Mucosa of descending colon (tissue), 3 donors: ENCODE measurements at regions not wholly inside any gene's neighbourhood (a gene's known extent, or its start where the extent isn't known, plus 50 kb on each side); places are given as distances from the start of the nearest gene placed in this dataset.

ENCODE experiments used
- ATAC-seq: fragments of 200-7000 bp; cut with Tn5 transposase; one replicate; pipeline ENCODE4 v1.9.1; 2020; ENCODE audit warnings: mild to moderate bottlenecking, moderate library complexity
- DNase-seq, 3 donors: peaks; one replicate each; pipeline ENCODE4 v3.0.0-alpha.2; 2020
- H3K36me3 ChIP-seq: fragments of 200-600 bp; one replicate; pipeline ENCODE4 v1.8.0; 2021; ENCODE audit warnings: low read depth, mild to moderate bottlenecking
- H3K4me1 ChIP-seq: fragments of 200-600 bp; one replicate; pipeline ENCODE4 v1.8.0; 2021; ENCODE audit warnings: low read depth, mild to moderate bottlenecking
- H3K4me3 ChIP-seq: fragments of 200-600 bp; one replicate; pipeline ENCODE4 v1.8.0; 2021; ENCODE audit warnings: mild to moderate bottlenecking
- H3K9me3 ChIP-seq: fragments of 200-600 bp; one replicate; pipeline ENCODE4 v1.8.0; 2021; ENCODE audit warnings: mild to moderate bottlenecking
- intact Hi-C, 2 donors: fragments of 100-400 bp; cut with DNase I in 1 of 2; cut with micrococcal nuclease in 1 of 2; formaldehyde crosslinking; loops; one replicate each; pipeline versions ENCODE4 v1.11.0 to v1.11.1; 2022; cut with DNase I, micrococcal nuclease
- TF ChIP-seq, protein P1 (sequence below): fragments of 200-600 bp; IDR thresholded peaks from one replicate; pipeline ENCODE4 v1.8.0; 2022; ENCODE audit warnings: antibody characterized with exemption, mild to moderate bottlenecking
- donor health status: DM: no; HTN: no; CAD: no; lungs with moderate emphysema.
- donor health status: DM: no; HTN: no; CAD: no.
- donor health status: DM: no; HTN: yes; CAD: no.

DNA sequence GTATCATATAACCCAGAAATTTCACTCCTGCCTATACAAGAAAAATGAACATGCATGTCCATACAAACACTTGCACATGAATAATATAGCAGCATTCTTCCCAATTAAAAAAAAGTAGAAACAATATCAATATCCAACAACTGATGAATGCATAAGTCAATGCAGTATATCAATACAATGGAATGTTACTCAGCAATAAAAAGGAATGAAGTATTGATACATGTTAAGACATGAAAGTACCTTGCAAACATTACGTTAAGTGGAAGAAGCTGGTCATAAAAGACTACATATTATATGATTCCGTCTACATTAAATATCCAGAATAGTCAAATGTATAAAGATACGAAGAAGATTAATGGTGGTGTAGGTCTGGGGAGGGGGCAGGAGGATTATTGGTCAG, 73.9 kb upstream of the DRD2 start:
- Histone ChIP-seq H3K4me1 (no peaks in the 10 kb centered on the region), H3K9me3 (no peaks in the 10 kb centered on the region), H3K4me3 (no peak overlapping the region), H3K36me3 (no peaks in the 10 kb centered on the region)
- TF ChIP-seq, protein P1, sequence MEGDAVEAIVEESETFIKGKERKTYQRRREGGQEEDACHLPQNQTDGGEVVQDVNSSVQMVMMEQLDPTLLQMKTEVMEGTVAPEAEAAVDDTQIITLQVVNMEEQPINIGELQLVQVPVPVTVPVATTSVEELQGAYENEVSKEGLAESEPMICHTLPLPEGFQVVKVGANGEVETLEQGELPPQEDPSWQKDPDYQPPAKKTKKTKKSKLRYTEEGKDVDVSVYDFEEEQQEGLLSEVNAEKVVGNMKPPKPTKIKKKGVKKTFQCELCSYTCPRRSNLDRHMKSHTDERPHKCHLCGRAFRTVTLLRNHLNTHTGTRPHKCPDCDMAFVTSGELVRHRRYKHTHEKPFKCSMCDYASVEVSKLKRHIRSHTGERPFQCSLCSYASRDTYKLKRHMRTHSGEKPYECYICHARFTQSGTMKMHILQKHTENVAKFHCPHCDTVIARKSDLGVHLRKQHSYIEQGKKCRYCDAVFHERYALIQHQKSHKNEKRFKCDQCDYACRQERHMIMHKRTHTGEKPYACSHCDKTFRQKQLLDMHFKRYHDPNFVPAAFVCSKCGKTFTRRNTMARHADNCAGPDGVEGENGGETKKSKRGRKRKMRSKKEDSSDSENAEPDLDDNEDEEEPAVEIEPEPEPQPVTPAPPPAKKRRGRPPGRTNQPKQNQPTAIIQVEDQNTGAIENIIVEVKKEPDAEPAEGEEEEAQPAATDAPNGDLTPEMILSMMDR = no peak
- DNase-seq (no peak), ATAC-seq (no peak)
- intact Hi-C loops = no loop called here

DNA sequence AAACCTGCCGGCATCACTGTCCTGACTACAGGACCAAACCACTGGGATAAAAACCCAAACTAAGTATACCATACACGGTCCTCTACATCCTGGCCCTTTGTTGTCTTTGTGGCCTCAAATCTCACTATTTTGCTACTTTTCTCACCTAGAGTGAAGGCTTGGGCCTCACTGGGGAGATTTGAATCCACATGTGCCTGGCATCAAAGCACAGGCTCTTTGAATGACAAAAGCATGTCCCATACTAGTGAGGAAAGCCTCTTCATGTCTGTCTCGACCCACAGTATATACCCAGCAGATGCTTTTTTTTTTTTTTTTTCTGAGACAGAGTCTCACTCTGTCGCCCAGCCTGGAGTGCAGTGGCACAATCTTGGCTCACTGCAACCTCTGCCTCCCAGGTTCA, 72.5 kb upstream of the DRD2 start:
- H3K4me1 ChIP-seq = no peaks in the 10 kb centered on the region
- H3K9me3 ChIP-seq = no peaks in the 10 kb centered on the region
- TF ChIP-seq, protein P1 = no peak
- DNase-seq (no peak), ATAC-seq (no peak)
- no peak overlapping the region for H3K4me3 ChIP-seq
- intact Hi-C loops = no loop called here
- H3K36me3 ChIP-seq = no peaks in the 10 kb centered on the region

DNA sequence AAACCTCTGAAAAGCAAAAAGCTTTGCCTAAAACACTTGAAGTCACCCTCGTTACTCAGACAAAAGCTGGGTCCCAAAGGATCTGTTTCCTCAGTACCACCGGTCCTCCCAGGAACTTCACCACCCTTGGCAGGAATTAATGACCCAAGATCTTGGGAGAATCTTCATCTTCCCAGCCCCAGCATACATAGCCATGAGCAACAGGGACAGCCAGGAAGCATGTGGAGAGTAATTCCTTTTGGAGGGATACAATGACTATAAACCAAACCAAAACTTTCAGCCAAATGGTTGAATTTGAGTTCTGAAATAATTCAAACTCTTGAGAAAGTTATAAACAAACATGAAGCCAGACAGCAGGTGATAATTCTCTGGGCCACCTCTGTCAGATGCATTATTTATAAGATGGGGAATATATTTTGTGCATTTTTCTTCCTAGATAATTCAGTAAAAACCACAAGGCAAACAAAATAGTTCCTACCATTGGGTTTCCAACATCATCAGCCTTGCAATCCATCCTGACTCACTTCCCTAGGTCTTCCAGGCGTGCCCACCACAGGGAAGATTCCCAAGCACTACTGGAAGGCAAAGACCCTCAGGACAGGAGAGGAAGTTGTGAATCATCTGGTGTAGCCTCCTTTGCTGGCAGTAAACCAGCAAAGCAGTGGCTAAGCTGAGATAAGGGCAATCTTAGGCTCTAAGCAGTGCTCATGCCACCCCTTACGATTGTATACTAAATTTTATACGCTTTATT, 71.7 kb upstream of the DRD2 start:
- H3K4me3 ChIP-seq = no peak overlapping the region
- intact Hi-C loops = no loop called here
- no peak for DNase-seq
- no peaks in the 10 kb centered on the region for H3K4me1 ChIP-seq
- TF ChIP-seq, protein P1 = no peak
- no peaks in the 10 kb centered on the region for H3K9me3 ChIP-seq
- H3K36me3 ChIP-seq = no peaks in the 10 kb centered on the region
- ATAC-seq = no peak

DNA sequence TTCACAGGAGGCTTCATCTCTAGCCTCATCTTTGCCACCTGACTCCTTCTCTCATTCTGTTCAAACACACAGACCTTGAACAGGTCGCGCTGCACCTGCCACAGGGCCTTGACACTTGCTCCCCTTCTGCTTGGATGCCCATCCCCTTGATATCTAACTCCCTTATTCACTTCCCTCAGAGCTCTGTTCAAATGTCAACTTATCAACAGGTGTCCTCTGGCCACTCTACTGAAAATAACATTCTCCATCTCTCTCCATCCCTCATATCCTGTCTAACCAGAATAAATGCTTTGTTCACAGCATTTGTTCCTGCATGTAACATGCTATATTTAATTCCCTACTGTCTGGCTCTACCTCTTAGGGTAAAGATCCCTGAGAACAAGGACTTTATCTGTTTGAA, 67.2 kb upstream of the DRD2 start:
- H3K36me3 ChIP-seq = no peaks in the 10 kb centered on the region
- no peak overlapping the region for H3K4me3 ChIP-seq
- intact Hi-C loops = no loop called here
- no peaks in the 10 kb centered on the region for H3K4me1 ChIP-seq
- no peaks in the 10 kb centered on the region for H3K9me3 ChIP-seq
- no peak for ATAC-seq
- TF ChIP-seq, protein P1 = no peak
- DNase-seq = no peak

DNA sequence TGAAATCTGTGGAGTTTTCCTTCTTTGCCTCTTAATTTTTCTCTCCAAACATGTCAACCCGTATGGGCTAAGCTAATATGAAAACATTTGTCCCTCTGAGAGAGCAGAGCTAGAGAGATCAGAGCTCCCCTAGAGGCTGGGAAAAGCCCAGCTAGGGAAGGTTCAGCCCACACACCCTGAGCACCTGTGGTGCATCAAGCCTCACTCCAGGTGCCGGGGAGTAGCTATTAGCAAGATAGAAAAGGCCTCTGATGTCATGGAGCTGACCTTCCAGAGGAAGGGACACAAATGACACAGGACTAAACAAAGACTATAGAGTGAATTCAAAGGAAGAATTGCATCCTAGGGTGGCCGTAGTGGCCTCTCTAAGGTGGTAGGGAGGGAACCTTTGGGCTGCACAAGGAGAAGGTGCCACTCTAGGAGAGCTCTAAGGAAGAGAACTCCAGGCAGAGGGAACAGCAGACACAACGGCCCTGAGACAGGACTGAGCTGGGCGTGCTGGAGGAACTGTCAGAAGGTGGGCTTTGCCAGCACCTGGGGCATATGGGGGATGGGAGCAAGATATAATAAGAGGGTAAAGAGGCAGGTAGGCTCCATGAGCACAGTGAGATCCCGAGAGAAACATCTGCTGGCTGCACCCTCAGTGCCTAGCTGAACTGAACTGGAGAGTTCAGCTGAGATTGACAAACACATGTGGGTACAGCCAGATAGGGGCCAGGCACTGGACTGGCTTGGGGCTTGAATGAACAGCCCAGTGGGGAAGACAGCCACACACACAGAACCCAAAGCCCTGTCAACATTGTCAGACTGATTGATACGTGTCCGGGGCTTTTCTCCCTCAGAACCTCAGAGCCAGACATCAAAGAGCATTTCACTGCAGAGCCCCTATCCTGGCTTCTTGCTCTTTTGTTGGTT, 65.5 kb upstream of the DRD2 start:
- intact Hi-C loops = no loop called here

More for the DNA sequence above, 65.5 kb upstream of the DRD2 start:
- TF ChIP-seq, protein P1 = no peak
- H3K4me1 ChIP-seq = no peaks in the 10 kb centered on the region
- H3K9me3 ChIP-seq = no peaks in the 10 kb centered on the region
- no peak for DNase-seq
- H3K4me3 ChIP-seq = no peak overlapping the region
- H3K36me3 ChIP-seq = no peaks in the 10 kb centered on the region
- no peak for ATAC-seq
